NCI-H226 (cell line): ENCODE measurements at regions not wholly inside any gene's neighbourhood (a gene's known extent, or its start where the extent isn't known, plus 50 kb on each side); places are given as distances from the start of the nearest gene placed in this dataset.

Experiments
- DNase-seq: peaks from one replicate; pipeline ENCODE4 v3.0.0-alpha.2; 2015

DNA sequence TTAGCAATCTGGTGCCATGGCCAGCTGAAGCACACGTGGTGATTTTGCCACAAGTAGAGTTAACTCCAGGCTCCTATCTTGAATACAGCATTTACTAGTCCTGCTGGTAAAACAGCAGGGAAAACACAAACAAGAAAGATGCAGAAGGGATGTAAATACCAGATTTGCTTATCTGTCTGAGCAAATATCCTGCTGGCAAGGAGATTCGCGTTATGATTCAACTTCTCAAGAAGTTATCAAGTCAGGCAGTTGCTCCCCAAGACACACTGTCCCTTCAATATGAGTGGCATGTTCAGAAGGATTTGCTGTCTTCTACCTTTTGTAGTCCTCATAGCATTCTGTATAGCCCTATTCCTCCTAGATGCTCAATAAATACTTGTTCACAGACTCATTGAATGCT, 171.2 kb upstream of the EGLN3 start:
- no peak for DNase-seq

DNA sequence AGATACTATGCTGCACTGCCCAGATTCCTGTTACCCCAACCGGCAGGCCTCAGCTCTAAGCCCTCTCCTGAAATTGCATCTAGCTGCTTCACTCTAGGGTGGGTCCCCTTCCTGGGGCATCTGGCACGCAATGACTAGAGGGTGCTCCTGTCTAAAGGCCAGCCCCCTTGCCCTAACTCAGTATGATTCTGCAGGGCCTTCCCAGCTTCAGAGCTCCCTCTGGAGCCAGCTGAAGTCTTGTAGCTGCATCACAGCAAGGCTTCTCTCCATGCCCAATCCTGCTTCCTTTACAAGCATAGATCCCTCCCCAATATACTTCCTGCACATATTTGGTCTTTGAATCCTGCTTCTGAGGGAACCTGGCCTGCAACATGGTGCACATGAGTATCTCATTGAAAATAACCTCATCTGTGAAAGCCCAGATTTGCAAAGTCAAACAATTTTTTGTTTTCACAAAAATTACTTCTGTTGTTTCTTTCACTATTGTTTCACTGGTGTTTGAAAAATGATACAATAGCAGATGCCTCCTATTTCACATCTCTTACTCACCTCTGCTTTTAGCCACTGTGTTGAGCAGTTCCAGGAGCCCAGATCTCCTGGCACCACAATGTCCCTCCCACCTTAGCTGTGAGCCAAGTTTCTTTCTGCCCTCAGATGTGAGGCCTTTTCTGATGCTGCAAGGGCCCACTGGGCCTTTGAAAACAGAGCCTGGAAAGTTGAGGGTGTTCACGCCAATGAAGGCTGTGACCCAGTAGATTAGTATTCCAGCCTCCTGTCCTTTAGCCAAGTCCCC, 169.5 kb upstream of the EGLN3 start:
- DNase-seq, result peak; percentile 29

DNA sequence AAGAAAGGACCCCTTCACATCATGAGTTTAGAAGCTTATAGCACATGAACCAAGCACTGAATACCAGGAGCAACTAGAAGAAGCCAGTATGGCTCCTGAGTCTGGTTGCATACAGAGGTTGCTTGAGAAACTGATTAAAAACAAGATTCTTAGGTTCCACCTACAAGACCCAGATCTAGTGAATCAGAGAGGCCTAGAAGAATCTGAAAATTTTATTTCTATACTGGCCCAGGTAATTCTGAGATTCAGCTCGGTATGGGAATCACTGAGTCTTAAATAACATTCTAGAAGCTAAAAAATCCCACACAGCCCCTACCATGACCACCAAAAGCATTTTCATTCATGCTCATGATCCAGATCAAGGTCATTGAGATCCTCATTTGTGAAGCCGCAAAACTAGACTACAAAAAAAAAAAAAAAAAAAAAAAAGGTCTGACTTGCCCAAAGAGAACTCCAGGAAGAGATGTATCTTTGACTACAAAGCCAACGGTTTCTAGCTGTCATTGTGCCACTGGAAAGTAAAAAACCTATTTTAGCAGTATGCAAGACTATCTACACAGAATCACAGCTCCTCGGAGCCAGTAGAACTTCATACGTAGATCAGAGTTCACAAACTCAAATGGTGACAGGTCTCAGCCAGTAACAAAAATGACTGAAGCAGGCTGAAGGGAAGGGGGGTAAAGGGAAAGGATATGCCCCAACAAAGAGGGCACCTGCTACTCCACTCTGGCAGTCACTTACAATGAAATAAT, 168.4 kb upstream of the EGLN3 start:
- no peak for DNase-seq

DNA sequence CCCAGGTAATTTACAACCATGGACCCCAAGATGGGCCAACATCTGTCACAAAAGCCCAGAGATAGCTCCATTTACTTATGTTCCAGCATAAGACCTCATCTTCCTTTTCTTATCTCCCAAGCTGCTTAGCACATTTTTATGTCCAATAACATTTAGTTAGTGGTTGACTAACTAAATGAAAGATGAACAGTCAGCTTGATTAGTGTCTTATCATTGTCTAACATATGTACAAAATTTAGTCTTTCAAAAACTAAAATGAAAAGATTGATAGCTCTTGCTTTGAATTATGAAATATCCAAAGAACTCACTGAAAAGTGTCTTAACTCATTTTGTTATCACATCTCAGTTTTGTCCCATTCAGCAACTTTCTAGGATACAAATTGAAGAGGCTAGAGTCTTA, 163.1 kb upstream of the EGLN3 start:
- DNase-seq, result no peak

DNA sequence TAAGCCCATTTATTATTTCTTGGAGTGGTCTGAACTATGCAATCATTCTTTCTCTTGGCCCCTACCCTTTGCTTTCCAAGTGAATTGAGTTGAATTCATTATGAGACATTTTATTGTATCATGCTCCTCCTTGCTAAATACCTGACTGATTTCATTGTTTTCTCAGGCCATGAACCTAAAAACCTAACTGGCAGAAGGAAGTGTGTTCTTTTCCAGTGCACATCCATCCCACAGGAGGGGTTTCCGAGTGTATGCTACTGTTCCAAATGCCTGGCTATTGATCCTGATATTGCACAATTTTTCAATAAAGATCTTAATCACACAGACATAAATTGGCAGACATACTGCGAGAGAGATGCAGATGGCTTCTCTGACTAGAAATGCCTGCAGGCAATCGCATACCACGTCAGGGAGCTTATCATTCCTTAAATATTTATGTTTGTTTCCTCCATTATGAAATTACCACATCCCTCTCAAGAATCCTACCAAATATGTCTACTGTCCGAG, 162.2 kb upstream of the EGLN3 start:
- DNase-seq, result peak; percentile 80

DNA sequence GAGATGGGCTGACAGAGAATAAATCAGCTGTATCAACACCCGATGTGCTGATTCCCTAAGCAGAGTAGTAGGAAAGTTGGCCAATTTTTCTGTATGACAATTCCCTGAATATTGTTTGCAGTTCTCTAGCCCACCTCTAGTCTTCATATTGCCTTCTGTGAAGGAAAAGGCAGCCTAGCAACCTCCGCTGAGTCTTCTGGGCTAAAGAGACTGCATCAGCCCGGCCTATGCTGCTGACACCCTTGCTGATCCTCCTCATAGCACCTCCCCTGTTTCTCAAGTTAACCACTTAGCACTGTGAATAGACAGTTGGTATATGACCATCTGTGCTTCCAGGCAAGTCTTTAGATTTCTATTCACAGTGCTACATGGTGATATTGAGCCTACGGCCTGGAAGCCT, 161.1 kb upstream of the EGLN3 start:
- DNase-seq, result no peak

DNA sequence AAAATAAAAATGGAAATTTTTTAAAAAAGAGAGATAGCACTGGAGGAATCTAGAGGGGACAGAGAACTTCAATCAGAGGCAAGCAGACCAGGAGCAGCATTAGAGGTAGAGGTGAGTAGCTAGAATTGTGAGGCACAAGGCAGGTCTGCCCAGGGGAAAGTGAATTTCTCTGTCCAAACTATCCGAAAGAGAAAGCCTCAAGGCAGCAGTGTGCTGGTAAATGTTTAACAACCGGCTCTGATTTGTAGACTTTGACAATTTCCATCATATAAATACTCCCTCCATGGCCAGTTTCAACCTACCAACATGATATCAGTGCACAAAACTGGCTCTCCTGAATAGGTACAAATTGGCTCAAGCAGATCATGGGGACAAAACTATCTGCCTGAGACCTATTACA, 160.6 kb upstream of the EGLN3 start:
- DNase-seq, result no peak

DNA sequence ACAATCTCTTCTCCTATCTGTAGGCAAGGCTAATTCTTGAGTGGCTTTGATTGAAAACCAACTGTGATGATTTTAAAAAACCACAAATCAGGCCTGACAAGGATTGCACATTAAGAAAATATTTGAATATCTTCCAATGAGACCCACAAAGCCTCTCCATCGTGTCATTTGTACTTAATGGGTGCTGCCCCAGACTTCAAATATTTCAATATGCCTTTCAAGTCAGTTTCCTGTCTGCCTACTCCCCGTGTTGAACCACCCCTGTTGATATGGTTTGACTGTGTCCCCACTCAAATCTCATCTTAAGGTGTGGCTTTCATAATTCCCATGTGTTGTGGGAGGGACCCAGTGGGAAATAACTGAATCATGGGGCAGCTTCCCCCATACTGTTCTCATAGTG, 159.7 kb upstream of the EGLN3 start:
- peak; percentile 48 for DNase-seq

DNA sequence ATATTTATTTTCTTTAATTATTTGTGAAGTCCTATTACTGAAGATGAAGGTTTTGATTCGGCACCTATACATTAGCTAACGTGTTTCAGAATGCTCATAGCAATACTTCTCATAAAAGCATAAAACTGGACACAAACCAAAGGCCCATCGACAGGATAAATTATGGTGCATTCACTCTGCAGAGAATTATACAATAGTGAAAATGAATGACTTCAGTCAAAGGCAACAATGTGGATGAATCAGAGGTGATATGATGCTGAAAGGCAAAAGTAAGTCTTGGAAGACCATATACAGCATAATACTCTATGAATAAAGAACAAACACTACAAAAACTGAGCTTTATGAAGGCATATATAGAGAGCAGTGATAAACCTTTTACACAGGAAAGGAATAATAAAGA, 156.6 kb upstream of the EGLN3 start:
- no peak for DNase-seq

DNA sequence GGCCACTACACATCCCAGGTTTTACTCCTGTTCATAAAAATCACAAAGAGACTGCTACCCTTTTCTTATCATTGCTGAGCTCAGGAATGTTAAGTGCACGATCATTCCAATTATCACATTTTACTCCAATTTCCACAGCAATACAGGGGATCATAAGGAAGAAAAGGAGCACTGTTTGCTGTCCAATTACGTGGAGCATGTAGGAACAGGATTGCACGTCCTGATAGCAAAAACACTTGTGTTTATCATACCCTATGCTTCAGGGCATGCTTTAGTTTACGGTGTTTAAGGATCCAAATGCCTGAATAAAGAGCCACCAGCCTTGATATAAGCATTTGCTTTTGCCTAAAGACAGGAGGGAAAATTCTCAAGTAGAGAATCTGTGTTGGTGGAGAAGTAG, 155.4 kb upstream of the EGLN3 start:
- DNase-seq, result no peak

DNA sequence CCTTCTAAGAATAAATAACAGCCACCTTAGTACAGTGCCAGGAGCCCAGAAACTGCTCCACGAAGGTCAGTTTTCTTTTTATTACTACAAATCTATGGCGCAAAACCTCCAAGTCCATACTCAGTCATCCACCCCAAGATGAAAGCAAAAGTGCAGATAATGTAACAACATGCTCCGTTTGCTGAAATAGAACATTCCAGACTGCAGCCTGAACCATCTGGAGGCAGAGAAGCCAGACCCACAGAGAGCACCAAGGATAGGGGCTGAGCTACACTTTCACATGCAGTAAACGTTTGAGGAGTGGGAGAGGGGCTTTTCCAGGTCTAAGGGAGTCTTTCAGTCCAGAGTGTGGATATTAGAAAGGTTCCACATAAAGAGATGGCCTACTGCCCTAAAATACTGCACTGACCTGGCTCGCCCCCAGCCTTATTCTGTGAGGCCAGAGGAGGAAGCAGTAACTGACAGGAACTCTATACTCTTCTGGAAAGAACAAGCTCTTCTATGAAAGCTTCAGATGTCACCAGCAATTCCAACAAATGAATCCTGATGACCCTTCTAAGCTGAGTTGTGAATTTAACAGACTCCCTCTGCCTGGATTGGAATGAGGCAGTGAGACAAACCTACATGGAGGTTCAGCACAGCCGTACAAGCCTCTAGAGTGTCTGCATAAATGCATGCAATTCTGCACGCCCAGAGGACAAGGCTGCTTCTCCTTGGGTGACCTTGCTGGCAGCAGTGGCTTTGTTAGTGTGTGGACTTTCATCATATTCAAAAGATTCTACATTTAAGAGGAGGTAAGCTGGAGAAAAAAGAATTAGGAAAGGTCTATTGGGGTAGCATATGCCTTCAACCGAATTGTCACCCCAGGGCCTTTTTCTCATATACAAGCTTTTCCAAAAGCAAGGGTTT, 153.9 kb upstream of the EGLN3 start:
- DNase-seq, result no peak

DNA sequence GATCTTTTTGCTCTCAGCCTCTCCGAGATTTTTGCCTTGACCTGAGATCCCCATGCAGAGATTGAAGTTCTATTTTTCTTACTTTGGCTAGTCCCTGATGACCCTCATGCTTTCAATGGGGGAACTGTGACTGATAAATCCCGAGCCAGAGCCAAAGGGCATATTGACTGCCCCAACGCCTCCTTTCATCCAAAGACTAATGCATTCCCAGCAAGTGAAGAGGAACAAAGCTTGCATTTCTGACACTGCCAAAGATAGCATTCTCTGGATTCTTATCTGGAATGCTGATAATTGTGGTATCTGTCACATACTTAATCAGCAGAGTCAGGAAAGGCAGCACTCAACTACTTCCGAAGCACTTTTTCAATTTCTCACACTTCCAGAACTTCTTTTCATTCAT, 152.3 kb upstream of the EGLN3 start:
- no peak for DNase-seq

DNA sequence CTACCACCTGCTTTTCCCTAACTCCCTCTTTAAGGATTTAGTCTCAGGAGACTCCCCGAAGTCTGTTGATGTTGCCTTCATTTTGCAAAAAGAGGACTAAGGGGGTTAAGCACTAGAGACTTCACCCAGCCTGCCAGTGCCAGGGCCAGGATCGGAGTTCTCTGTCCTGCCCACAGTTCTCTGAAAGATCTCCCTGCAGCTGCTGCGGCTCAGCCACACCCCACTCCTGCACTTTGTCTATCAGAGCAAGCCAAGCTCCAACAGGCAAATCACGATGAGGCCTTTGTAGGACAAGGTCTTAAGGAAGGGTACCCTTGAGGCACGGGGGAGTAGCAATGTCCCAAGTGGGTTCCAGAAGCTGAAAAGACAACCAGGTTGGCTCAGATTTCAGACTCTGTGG, 148.8 kb upstream of the EGLN3 start:
- DNase-seq, result no peak

DNA sequence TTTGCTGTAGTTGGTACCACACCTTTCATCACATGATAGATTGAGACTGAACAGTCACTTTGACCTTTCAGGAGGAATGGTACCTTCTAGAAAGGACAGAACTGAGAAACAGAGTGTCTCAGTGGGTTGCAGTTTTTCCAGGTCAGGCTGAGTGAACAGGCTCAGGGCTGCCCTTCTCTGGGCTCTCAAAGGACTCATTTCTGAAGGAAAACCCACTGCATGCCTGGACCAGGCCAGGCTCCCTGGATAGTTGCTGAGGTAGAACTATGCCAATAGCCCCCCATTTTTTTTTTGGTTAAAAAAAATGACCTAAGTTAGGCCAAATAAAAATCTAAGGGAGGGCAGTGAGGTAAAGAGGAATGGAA, 148.1 kb upstream of the EGLN3 start:
- DNase-seq, result no peak

DNA sequence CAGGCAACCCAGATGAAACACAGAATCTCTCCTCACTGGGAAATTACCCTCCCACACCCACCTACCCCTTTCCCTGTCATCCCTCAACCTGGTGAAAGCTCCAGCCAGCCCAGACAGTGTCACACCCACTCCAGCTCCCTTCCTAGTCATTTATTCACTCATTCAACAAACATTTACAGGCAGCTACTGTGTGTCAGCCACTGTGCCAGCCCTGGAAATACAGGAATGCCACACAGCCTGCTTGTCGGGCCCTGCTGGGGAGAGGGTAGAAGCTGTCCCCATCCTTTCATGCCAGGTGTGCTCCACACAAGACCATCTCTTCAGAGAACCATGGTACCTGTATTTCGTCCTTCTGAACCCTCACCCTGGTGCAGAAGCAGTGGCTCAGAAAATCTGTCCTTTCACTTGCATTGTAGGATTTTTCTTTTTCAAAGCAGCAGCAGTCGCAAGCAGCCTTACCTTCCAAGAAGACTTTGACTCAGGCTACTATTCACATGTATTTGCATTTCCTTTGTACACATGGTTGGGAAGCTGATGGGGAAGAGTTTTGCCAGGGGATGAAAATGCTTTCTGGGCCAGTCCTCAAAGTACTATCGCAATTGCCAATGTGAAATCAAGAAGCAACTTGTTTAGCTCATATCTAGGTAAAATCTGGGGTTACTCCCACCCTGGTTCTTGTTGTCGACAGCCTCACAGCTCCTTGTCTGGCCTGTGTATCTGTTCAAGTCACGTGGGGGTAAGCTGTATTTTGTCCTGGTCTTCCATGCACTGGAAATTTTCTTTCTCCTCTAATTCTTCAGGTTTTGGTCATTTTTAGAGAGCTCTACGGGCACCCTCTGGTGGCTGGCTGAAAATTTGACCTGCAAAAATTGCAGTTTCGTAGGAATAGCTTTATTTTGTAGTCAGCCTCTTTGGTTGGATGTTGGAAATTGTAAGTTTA, 147.4 kb upstream of the EGLN3 start:
- DNase-seq, result peak; percentile 30

DNA sequence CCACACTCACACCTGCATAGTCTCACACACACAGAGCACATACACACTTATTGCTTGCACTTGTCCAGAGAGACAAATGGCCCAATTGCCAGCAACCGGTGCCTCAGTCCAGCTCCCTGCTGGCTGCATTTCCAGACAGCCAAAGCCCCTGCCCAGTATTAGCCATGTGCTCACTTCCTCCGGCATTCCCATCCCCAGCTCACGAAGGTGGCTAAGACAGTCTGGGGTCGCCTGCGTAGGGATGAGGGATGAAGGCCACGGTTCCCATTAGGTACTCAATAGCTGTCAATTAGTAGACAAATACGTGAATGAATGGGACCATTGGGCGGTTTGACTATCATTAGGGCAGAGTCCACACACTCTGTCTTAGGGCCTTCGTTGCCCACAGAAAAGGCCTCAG, 146.8 kb upstream of the EGLN3 start:
- no peak for DNase-seq

DNA sequence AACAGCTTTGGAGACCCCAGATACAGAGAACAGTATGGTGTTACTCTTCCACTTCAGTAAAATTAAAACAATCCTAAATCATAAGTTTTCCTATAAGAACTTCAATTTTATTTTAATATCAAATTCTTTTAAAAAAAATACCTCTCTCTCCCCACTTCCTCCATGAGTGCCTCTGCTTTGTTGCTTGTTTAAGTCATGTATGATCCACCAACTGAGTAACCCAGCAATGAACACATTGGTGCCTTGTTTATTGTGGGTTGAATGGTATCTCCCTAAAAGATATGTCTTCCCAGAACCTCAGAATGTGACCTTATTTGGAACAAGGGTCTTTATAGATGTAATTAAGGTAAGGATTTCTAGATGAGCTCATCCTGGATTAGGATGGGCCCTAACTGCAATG, 143.5 kb upstream of the EGLN3 start:
- no peak for DNase-seq

DNA sequence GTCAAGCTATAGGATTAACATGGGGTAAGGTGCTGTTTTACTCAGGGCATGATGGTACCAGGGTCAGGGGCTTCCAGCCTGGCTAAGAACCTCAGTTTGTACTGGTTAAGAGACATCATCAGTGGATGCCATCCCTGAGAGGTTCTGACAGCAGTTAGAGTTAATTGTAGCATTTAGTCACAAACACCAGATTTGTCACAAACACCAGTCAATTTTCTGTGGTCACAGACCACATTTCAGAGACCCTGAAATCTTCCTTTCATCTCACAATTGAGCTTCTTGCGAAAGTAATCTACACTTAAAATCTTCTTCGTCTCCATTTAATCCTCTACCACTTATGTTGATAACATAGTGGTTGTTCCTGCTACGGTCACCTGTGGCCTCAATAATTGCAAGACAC, 143.0 kb upstream of the EGLN3 start:
- no peak for DNase-seq

DNA sequence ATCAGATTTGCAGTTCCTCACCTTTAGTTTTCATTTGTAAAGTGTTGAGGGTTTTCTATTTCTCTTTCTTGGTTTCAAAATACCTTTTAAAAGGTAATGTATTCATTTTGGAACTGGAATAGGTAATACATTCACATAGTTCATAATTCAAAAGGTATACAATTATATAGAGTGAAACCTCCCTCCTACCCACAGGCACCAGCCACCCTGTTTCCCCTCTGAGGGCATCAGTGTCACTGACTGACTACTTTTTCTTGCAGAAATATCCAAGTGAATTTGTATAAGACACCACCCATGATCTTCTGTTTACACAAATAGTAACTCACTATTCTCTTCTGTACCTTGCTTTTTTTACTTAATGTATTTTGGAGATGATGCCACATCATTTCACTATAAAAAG, 139.6 kb upstream of the EGLN3 start:
- DNase-seq, result no peak

DNA sequence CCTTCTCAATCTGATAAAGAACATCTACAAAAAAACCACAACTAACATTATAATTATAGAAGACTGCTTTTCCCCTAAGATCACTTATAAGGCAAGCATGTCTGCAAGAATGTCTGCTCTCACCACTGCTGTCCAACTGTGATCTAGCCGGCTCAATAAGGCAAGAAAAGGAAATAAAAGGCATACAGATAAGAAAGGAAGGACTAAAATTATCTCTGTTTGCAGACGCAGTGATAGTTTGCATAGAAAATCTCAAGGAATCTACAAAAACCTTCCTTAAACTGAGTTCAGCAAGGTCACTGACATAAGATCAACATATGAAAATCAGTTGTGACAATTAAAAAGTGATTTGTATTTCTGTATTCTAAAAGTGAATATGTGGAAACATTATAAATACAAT, 138.0 kb upstream of the EGLN3 start:
- no peak for DNase-seq

DNA sequence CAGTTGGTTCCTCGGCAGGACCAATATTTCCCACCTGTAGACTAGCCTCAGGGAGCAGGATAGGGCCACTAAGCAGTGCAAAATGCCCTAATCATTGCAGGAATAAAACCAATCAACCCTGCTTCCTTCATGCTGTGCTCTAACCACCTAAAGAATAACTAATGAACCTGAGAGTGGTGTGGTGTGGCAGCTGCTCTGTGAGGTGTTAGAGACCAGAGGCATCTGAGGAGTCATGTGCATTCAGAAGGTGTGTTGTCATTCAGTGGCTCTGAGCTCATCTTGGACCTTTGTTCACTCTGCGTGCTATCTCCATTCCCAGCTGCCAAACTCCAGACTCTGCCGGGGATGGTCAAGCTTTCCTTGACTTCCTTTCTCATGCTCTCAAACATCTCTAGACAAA, 136.7 kb upstream of the EGLN3 start:
- DNase-seq, result no peak

DNA sequence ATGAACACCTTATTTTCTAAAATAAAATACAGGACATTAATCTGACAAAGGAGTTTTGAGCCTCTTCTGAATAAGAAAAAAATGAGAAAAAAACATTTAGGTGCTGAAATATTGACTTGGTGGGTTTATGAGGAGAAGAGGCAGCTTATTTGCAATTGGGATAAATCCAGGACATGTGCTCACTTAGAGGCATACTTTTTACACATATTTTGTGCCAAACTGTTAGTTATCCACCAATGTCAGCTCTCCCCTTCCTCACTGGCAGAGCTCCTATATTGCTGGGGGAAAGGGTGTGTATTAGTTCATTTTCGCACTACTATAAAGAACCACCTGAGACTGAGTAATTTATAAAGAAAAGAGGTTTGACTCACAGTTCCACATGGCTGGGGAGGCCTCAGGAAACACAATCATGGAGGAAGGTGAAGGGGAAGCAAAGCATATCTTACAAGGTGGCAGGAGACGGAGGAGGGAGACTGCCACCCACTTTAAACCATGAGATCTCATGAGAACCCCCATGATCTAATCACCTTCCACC, 135.4 kb upstream of the EGLN3 start:
- no peak for DNase-seq
